Fibroblast of skin of back (primary cell): ENCODE measurements at regions not wholly inside any gene's neighbourhood (a gene's known extent, or its start where the extent isn't known, plus 50 kb on each side); places are given as distances from the start of the nearest gene placed in this dataset.

Experiments
- DNase-seq: peaks from one replicate; pipeline ENCODE4 v3.0.0-alpha.2; 2013

GRCh38 chr13:50586414-50587083 is 256.9 kb downstream of the DLEU7 start:
- no peak for DNase-seq

GRCh38 chr13:50587115-50587514 is 256.4 kb downstream of the DLEU7 start:
- peak; percentile 33 for DNase-seq

GRCh38 chr13:50587645-50588373 is 255.7 kb downstream of the DLEU7 start:
- DNase-seq = no peak

GRCh38 chr13:50588491-50589130 is 254.9 kb downstream of the DLEU7 start:
- DNase-seq = peak; percentile 62

GRCh38 chr13:50589139-50589538 is 254.4 kb downstream of the DLEU7 start:
- peak; percentile 98 for DNase-seq

GRCh38 chr13:50589651-50590054 is 253.8 kb downstream of the DLEU7 start:
- peak; percentile 94 for DNase-seq

GRCh38 chr13:50592412-50593155 is 250.9 kb downstream of the DLEU7 start:
- peak; percentile 94 for DNase-seq

GRCh38 chr13:50593207-50593606 is 250.3 kb downstream of the DLEU7 start:
- DNase-seq = peak; percentile 67

GRCh38 chr13:50594276-50595051 is 249.0 kb downstream of the DLEU7 start:
- DNase-seq = no peak

- DNase-seq = no peak
Observed at GRCh38 chr13:50595196-50595595, 248.3 kb downstream of the DLEU7 start.

GRCh38 chr13:50596156-50596555 is 247.3 kb downstream of the DLEU7 start:
- no peak for DNase-seq

GRCh38 chr13:50596776-50597203 is 246.7 kb downstream of the DLEU7 start:
- DNase-seq = no peak

- no peak for DNase-seq
Observed at GRCh38 chr13:50598338-50598737, 245.2 kb downstream of the DLEU7 start.

GRCh38 chr13:50599046-50599445 is 244.4 kb downstream of the DLEU7 start:
- no peak for DNase-seq

GRCh38 chr13:50599927-50600326 is 243.6 kb downstream of the DLEU7 start:
- DNase-seq = no peak

GRCh38 chr13:50608370-50608769 is 235.1 kb downstream of the DLEU7 start:
- no peak for DNase-seq

GRCh38 chr13:50609011-50609410 is 234.5 kb downstream of the DLEU7 start:
- DNase-seq = no peak

- no peak for DNase-seq
Observed at GRCh38 chr13:50610238-50610637, 233.3 kb downstream of the DLEU7 start.

- DNase-seq = no peak
Observed at GRCh38 chr13:50611117-50611781, 232.2 kb downstream of the DLEU7 start.

GRCh38 chr13:50612717-50613116 is 230.8 kb downstream of the DLEU7 start:
- DNase-seq = no peak

- peak; percentile 50 for DNase-seq
Observed at GRCh38 chr13:50613356-50613831, 230.1 kb downstream of the DLEU7 start.
